HG02798 (cell line): ENCODE measurements at regions not wholly inside any gene's neighbourhood (a gene's known extent, or its start where the extent isn't known, plus 50 kb on each side); places are given as distances from the start of the nearest gene placed in this dataset.
"Not testable (repeated sequence)": the region's sequence is repeated elsewhere in the genome, so short reads cannot be mapped to it uniquely, and the experiment has no call there.

Source experiments
- ATAC-seq: cut with Tn5 transposase; IDR thresholded peaks from one replicate; pipeline ENCODE4 v1.9.1; 2021; ENCODE audit warnings: mild to moderate bottlenecking; ENCODE audit not compliant: unreplicated experiment, poor library complexity

DNA sequence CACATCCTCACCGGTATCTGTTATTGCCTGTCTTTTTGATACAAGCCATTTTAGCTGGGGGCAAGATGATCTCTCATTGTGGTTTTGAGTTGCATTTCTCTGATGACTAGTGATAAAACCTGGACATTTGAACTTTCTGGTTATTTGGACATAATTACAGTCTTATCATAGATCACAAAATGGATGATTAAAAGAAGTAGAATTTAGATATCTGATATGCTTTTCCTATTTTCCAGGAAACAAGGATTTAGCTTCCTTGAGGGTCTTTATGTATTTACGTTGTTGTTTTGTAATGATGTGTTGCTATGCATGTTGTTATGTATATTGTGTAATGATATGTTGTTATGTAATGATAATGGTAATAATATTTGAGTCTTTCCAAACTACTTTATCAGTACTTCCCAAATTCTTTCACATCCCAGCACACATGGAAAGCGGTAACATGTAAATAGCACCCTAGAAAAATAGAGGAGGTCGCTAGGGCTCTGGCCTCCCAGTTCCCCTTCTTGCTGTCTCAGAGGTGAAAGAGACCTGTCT is 53.8 kb downstream of the GJD2 start:
- ATAC-seq: no peak

- ATAC-seq: no peak
These were observed 54.7 kb downstream of the GJD2 start for GRCh38 chr15:34699968-34700640.

DNA sequence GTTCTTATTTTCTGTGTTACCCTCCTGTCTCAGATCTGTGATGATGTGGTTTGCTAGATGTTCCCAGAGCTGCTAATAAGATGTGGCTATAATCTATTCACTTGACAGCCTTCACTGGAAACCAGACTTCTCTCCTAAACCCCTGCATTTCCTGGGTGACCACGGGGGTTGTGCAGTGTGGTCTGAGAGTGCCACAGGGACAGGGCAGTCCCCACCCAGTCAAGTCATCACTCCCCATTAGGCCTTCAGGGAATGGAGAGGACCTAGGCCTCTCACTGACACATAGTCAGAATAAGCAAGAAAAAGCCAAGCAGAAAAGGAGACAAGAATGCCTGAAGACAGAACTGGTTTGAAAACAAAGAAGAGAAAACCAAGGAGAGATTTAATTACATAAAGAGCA is 58.3 kb downstream of the GJD2 start:
- ATAC-seq: no peak

- no peak for ATAC-seq
These were observed 61.6 kb downstream of the GJD2 start for GRCh38 chr15:34693053-34693744.

- ATAC-seq: no peak
These were observed 63.8 kb downstream of the GJD2 start for GRCh38 chr15:34691034-34691433.

DNA sequence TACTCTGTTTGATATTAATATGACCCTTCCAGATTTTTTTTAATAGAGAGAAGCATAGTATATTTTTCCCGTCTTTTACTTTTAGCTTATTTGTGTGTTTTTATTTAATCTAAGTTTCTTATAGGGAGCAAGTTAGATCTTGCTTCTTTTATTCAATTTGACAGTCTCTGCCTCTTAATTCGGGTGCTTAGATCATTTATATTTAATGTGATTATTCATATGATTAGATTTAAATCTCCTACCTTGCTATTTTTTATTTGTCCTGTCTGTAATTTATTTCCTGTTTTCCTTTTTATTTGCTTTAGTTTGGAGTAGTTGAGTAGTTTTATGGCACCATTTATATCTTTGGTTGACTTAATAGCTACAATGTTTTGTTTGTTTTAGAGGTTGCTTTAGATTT is 66.1 kb downstream of the GJD2 start:
- ATAC-seq: no peak

DNA sequence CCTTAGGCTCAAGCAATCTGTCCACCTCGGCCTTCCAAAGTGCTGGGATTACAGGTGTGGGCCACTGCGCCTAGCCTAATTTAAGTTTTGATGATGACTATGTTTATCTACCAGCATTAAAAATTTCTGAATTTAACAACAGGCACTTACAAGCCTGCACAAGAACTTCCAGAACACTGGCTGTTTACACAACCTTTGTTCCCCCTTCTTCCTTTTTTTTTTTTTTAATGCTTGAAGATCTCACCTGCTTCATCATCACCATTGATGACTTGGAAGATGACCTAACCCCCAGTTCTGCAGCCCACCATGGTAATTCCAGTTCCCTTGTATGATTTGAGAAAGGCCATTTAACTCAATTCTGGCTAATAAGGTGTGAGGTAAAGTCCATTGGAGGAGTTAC is 70.4 kb downstream of the GJD2 start:
- no peak for ATAC-seq

- ATAC-seq: no peak
These were observed 72.1 kb downstream of the GJD2 start for GRCh38 chr15:34682674-34683073.

DNA sequence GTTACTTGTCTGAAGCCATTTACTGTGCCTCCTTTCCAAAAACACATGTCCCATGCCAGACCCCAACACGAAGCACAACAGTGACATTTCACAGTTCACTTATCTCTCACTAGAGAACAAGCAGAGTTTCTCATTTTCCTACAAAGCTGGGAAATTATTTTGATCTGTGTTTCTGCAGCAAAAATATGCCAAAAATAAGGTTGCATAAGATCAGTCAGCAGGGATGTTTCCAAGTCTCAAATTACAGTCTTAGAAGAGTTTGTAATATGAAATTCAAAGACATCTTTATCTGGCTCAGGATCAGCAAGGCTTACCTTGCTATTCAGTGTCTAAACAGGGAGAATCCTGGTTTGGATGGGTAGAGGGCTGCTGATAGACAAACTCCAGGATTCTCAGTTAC is 75.5 kb downstream of the GJD2 start:
- ATAC-seq: no peak

DNA sequence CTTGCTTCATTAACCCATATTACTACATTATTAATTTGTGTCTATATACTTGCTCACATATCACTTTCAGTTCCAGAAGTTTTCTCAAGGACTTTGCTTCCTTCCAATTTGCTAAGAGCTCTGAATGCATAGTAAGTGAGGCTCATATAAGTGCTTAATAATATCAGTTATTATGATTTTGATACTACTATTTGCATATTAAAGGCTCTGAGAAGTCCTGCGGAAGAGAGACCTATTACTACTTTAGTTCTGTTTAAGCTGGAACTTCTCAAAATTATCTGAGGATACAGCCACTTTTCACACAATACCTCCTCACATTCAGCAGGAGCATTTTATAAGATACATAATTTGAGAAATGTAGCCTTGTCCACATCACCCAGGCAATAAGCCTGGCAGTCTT is 81.6 kb downstream of the GJD2 start:
- no peak for ATAC-seq

DNA sequence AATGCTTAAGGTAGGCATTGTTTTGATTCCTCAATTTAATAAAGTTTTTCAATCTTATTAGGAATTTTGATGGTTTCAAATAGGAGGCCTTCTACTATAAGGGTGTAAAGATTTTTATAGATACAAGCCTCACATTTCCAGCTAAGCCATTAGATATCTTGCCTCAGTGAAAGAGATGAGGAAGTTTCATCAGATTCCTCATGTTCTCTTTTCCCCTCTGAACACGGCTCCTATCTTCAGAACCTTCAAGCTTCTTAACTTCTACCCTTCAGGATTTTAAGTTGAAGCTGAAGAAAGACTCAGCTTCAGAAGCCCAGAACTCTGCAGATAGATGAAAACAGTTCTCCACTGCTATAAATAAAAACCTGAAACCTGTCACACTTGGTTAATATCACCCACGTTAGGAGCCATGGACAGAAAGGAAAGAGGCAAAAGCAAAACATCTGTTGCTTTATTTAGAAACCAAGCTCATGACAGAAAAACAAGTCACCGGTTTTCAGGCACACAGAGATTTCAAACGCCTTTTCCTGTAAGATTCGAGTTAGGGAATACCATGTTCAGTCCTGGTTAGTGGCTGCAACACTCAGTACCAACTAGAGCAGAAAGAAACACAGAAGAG is 82.2 kb upstream of the GOLGA8B start:
- ATAC-seq: no peak

DNA sequence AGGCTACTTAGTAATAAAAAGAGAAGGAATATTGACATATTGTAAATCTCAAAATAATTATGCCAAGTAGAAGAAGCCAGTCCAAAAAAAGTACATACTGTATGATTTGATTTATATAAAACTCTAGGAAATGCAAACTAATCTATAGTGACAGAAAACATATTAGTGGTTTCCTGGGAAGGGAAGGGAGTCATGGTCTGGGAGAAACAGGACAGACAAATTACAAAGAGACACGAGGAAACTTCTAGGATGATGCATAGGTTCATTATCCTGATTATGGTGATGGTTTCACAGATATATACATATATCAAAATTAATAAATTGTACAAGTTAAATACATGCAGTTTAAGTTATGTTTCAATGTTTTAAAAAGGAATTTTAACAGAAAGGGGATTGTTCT is 81.0 kb upstream of the GOLGA8B start:
- ATAC-seq: no peak

DNA sequence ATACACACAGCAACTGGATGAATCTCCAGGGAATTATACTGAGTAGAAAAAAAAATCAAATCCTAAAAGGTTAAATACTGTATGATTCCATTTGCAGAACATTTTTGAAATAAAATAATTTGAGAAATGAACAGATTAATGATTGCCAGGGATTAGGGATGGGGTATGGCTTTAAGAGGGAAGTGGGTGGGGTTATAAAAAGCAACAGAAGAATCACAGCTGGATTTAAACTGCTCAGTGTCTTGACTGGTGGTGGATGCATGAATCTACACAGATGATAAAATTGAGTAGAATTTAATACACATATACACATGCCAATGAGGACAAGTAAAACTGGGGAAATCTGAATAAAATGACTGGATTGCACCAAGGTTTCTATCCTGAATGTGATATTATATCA is 79.7 kb upstream of the GOLGA8B start:
- no peak for ATAC-seq

DNA sequence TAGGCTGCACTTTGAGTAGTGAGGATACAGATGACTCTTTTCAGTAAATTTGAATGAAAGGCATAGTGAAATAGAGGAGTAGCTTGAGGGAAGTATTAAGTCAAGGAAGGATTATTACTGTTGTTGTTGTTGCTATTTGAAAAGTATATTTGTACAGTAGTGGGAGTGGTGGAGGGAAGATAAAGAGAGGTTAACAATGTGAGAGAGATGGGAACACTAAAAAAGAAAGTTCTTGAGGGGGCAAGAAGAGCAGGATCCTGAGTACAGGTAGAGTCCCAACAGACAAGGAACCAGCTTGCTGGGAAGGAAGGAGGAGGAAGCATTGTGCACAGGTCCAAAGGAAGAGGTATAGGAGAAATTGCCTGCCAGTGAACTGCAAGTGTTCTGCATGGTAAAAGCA is 75.6 kb upstream of the GOLGA8B start:
- no peak for ATAC-seq

DNA sequence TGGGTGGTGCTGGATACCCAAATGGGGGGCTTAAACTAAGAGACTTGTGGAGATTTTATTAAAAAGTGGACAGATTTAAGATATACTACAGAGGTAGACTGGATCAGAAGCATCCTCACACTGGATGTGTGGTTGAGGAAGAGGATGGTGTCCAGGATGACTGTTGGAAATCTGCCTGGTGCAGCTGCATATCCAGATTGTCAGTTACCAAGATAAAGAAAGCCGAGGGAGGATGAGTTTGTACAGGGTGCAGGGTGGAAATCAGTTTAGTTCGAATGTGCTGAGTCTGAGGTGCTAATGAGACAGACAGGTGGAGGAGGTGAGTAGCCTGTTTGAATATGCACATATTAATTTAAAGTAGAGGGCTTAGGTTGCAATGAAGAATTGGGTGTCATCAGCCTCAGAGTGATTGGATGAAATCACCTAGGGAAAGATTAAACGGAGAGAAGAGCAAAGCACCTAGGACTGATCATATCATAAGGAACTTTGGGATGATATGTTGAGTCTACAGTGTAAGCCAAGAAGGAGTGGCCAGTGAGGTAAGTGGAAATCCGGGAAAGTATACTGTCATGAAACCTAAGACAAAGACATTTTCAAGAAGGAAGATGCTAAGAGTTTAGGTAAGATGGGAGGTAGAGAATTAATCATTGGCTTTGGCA is 74.1 kb upstream of the GOLGA8B start:
- no peak for ATAC-seq

GRCh38 chr15:34656005-34656796 is 72.8 kb upstream of the GOLGA8B start:
- ATAC-seq: no peak

- no peak for ATAC-seq
These were observed 71.9 kb upstream of the GOLGA8B start for GRCh38 chr15:34655326-34655725.

GRCh38 chr15:34654625-34655024 is 71.2 kb upstream of the GOLGA8B start:
- no peak for ATAC-seq

DNA sequence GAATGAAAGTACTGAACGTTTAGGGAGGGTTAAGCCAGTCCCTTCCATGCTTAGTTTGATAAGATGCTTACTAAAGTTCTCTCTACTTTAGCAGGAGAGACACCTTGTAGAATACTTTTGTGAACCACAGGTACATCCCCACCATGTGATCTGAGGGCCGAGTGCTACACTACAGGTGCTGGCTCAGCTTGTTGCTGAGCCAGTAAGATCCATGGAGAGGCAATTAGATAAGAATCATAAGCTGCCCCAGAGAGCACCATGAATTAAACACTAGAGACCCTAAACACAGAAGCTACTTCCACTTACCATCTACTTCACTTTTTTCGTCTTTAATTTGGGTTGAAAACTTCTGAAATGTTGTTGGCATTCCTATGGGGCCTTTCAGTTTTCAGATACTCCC is 70.5 kb upstream of the GOLGA8B start:
- no peak for ATAC-seq

GRCh38 chr15:34653326-34653725 is 69.9 kb upstream of the GOLGA8B start:
- not testable (repeated sequence) for ATAC-seq
